GM12865 (cell line): ENCODE measurements at regions not wholly inside any gene's neighbourhood (a gene's known extent, or its start where the extent isn't known, plus 50 kb on each side); places are given as distances from the start of the nearest gene placed in this dataset.

Experiments
- DNase-seq: peaks from one replicate; pipeline ENCODE4 v3.0.0; 2010; ENCODE audit warnings: low read depth
- H3K4me3 ChIP-seq: 2 replicates; pipeline ENCODE4 v1.5.1; 2011; ENCODE audit warnings: mild to moderate bottlenecking, low read depth, low read length, control low read depth
- CTCF ChIP-seq: IDR thresholded peaks from 2 replicates; pipeline ENCODE4 v1.5.1; 2011; ENCODE audit warnings: low read length, control low read depth, low read depth, inconsistent platforms; ENCODE audit not compliant: insufficient read depth; ENCODE audit errors: missing control alignments

DNA sequence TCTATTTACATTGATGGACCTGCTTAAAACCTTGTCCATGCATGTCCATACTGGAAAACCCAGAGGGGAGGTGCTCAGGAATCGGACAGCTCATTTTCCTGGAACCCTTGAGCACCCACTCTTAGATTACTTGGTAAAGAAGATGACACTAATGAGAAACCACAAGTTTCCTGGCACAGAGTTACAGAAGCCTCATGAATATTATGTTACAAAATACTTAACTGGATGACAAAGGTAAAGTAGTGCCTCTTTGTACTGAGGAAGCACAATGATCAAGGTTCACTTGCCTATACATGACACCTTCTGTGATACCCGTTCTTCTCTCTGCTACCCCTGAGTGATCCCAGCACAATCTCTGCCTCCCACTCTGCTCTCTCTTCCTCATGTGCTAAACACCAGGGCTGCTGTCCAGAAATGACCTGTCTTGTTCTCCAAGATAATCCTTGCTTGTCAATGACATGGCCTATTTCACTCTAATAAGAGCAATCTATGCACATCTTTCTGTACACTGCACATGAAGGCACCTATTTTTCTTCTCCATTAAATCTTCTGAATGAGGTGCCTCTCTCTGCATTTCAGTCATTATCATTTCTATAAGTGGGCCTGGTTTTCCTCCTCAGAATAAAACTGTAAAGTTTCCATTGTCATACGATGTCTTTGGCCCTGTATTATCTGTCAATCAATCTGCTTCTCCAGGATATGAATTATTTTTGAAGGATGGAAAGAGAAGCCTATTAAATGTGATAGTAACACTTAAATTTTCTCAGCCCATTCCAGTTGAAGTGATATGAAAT, 684.0 kb upstream of the ACO1 start:
- DNase-seq, result no peak
- H3K4me3 ChIP-seq, result no peak overlapping the region
- no peak for TF ChIP-seq CTCF

DNA sequence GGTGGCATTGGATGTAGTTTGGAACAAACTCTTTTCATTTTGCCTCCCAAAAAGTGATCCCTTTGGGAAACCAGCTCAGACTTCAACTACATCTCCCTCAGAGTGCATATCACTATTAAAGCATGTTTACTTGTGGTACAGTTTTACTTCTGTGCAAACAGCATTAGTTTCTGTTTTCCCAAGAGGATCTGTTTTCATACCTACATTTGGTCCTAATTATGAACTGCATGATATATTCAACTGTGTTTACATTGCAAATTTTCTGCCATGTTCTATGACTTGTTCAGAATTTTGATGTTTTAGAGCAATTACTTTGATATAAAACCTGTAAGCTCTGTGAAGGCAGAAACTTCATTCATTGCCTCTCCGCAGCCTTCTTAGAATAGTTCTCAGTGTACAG, 681.5 kb upstream of the ACO1 start:
- H3K4me3 ChIP-seq, result no peak overlapping the region
- TF ChIP-seq CTCF, result no peak
- no peak for DNase-seq

DNA sequence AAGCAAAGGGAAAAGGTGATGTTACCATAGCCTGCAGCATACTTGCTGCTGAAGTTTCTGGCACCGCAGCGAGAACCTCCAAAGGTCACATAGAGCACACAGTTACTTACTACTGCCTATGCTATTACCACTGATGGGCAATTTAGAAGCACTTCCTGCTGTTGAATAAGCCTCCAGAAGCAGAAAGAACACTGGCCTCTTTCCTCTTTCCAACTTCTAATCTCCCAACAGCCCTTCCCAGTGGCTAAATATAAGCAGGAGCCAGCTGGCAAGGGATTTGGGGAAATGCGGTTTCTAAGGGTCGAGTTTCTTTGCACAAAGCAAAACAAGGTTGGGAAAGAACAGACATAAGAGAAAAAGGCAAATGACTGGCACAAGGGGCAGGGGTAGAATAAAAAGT, 669.2 kb upstream of the ACO1 start:
- no peak overlapping the region for H3K4me3 ChIP-seq
- DNase-seq, result no peak
- no peak for TF ChIP-seq CTCF

- no peak overlapping the region for H3K4me3 ChIP-seq
- no peak for DNase-seq
- no peak for TF ChIP-seq CTCF
Measured at GRCh38 chr9:31719262-31719661, 665.2 kb upstream of the ACO1 start.

DNA sequence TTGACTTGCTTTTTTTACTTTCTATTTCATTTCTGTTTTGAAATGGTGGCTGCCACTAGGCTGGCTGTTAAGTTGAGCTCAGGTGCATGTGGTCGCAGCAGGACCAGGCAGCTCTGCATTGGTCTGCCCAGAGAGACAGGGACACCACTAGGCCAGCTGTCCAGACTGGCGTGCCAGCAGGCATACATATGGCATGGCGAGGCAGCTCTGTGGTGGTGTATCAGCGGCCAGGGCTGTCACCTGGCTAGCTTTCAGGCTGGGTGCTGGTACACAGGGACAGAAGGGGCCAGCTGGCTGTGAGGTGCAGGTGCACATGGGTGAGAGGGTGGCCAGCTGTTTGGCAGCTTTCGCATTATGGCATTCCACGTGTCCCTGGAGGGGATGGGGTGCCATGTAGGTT, 654.0 kb upstream of the ACO1 start:
- DNase-seq, result peak; percentile 25
- no peak overlapping the region for H3K4me3 ChIP-seq
- no peak for TF ChIP-seq CTCF

GRCh38 chr9:31733166-31733565, 651.3 kb upstream of the ACO1 start:
- H3K4me3 ChIP-seq, result no peak overlapping the region
- no peak for DNase-seq
- no peak for TF ChIP-seq CTCF
